Inflammatory macrophage (primary cell): ENCODE measurements at regions not wholly inside any gene's neighbourhood (a gene's known extent, or its start where the extent isn't known, plus 50 kb on each side); places are given as distances from the start of the nearest gene placed in this dataset.
"Not testable (repeated sequence)": the region's sequence is repeated elsewhere in the genome, so short reads cannot be mapped to it uniquely, and the experiment has no call there.

Experiments
- DNase-seq, 2 donors: peaks; one replicate each; pipeline ENCODE4 v3.0.0-alpha.2; 2020 to 2022

DNA sequence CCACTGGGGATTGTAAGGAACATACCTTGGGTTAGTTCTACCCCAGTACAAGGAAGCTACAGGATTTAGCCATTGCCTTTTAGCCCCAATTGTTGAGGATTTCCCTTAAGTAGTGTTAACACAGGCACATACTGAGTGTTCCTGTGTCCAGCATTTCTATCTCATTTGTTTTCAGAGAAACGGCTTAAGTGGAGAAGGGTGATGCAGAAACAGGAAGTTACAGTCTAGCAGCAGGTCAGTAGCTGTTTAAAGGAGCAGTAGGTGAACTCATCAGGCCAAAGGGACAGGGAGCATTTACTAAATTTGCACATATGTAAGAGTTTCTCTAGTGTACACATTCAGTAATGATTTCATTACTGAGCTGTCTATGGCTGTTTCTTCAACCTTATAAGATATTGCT, 644.2 kb upstream of the GJE1 start:
- DNase-seq, result peak; percentile 7 to 22

DNA sequence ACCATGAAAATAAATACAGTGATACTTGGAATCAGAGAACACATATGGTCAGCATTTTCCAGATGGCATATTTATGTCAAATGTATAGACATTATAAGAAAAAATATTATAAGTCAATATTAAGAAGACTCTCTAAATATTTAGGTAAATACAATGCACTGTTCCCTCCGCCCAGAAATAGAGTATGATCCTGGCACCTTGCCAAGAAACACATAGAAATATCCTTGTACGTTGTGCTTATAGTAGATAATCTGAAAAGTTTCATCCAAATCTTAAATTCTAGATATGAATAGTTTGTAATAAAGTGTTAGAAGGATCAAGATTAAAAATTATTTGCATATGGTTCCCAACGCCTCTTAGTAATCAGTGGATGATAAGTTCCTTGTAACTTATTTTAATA, 645.8 kb upstream of the GJE1 start:
- no peak for DNase-seq

DNA sequence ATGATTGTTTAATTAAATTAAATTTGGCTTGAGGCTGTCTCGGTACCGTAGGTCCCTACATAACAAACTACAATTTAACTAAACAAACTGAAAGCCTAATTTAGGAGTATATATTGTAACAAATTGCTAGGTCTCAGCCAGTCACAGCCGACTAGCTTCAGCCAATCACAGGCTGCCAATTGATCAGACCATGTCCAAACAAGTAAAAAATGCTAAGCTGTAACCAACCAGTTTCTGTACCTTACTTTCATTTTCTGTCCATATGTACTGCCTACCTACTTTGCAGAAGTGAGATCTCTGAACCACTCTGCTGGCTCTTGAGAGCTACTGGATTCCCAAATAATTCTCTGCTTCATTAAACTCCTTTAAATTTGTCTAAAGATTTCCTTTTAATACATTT, 648.0 kb upstream of the GJE1 start:
- DNase-seq, result peak; percentile 69 to 70

DNA sequence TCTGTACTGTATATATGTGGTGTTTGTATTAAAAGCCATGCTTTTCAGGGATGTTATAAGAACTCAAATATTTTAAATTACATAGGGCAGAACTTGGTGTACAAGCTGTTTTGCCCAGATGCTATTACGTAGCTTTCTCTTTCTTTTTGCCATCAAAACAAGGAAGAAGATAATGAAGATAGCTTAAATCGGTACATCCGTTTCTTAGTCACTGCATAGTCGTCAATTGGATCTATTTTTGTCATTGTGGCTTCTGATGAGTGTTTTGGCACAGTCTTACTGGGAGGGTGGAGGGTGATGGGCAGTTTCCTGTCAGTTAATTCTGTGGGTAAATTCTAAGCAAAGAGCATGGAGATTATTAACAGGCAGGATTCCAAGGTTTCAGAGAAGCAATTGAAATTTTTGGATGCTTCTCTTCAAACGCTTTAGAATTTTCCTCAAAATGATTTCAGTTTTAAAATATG, 649.1 kb upstream of the GJE1 start:
- DNase-seq, result peak; percentile 64 to 72

DNA sequence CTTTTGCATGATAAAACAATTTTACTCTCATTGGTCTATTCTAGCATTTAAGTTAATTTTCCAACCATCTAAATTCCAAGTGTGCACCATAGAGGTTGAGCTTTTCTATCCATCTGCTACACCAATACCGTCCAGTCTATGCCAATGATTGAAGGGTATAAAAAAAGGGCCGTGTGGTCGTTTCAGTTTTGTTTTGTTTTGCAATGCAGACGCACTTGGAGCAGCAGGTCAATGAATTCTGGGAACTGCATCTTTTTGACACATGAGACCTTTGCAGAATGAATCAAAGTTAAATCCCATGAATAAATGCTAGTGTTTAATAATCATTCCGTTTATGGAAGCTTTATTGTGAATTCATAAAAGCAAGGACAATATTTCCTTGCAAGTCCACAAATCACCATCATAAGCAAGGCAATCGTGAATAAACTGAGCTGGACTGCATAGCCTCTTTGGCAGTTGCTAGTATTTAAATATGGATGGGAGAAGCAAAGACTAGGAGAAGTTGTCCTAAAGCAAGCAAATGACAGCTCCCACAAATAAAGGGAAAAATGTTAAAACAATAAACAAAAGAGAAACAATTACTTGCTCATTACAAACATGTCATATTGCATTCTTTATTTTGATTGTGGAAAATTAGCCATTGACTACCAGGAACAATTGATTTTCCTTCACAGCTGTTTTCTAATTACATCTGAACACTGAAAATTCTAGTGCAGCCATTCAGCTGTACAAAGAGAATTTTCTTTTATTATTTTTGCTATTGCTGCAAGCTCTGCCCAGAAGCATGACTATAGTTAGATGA, 649.7 kb upstream of the GJE1 start:
- DNase-seq, result peak; percentile 3 to 10

DNA sequence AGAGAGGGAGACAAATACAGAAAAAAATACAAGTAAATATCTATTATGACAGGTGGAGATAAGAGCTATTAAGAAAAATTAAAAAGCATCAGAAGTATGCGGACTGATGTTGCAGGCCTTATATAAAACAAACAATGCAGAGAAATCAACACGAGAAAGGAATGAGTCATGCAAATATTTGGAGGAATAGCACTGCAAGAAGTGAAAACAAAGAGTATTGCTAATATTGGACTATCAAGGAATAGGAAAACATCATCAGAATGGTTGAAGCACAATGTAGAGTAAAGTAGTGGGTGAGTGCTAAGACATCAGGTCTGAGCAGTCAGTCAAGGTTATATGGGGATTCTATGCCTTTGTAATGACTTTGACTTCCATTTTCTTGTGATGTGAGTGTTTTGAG, 657.5 kb upstream of the GJE1 start:
- no peak for DNase-seq

DNA sequence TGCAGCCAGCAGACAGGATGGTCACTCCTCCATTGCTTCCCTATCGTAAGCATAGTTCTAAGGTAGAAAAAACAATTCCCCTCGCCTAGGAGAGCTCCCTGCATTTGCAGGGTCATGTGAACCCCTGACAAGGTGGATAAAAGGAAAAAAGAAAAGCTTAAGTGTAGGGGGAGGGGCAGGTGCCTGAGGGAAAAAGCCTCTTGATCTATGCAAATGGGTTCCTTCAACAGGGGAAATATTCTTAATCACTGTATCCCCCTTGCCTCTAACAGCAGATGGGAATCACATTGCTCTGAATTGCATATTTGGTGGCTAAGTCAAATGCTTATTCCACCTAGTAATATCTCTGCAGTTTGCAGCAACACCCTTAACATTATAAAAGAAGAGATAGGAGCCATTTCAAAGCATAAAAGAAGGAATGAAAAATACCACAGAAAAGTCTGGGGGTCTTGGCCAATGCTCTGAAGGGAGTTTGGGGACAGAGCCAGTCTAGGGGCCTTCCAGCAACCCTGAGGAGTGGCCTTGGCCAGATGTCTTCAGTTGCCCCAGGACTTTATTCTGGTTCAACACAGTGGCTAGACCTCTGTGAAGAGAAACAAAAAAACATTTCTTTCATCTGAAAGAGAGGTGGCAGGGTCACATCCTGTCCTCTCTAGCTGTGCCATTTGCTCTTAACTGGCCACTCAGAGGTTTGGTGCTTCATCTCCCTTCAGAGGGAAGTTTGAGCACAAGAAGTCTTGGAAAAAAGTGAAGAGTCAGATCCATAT, 660.4 kb upstream of the GJE1 start:
- DNase-seq, result no peak

DNA sequence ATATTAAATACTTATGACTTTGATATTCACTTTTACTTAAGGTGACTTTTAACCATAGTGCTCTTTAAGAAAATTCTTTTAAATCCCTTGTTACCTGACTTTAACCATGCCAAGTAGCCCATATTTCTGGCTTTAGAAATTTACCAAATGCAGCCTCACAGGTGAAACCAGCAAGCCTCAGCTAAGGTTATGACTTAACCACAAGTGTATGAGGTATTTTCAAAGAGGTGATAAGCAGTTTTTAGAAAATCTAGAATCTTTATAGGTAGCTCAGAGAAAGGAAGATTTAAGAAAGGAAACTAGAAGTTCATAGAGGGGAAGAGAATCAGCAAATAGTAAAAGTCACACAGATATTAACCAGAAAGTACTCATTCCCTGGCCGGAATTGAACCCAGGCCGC, 661.9 kb upstream of the GJE1 start:
- DNase-seq, result no peak

DNA sequence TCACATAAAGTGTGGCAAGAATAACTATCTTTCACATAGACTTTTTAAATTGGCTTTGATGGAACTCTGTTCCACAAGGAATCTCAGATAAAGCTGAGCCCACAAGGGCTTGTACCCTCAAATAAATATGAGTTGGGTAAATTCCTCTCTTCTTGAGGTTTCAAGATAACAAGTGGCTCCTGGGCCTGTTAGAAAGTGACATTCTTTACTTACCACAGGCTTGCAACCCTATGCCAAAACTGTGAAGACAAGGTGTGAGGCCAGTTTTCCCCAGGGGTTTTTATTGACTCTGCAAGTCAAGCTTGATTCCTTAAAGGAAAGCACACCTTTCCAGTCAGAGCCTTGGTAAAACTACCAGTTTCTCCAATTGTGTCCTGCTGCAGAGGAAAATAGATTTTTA, 664.8 kb upstream of the GJE1 start:
- DNase-seq, result no peak

DNA sequence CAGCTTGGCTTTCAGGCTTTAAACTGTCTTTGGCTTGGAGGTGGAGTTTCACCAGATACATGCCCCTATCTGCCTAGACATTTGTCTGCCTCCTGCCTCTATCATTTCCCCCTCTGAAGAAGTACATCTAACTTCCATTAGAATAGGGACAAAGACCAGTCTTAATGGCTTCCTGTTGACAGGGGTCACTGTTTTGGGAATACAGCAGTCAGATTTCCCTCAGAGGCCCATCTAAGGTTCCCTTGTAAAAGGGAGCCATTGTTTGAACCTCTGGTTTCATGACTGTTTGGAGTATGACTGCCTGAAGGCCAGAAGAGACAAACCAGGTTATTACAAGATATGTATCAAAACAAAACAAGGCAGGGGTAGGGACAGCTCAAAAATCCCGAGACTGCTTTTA, 665.7 kb upstream of the GJE1 start:
- DNase-seq, result no peak

DNA sequence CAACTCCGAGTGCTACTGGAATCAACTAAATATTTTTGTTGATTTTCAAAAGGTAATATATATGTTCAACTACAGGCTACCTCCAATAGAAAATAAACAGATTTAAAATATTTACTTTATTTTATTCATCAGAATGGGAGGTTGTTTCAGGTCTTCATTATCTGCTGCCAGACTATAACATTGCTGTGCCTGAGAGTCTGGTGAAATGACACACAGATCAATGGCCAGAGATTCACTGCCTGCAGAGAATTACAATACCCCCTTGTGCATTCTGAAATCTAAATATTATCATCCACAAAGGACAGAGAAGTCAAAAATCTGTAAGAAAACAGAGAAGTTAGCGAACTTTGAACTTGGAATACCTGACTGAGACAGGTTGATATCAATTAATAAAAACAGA, 667.8 kb upstream of the GJE1 start:
- no peak for DNase-seq

DNA sequence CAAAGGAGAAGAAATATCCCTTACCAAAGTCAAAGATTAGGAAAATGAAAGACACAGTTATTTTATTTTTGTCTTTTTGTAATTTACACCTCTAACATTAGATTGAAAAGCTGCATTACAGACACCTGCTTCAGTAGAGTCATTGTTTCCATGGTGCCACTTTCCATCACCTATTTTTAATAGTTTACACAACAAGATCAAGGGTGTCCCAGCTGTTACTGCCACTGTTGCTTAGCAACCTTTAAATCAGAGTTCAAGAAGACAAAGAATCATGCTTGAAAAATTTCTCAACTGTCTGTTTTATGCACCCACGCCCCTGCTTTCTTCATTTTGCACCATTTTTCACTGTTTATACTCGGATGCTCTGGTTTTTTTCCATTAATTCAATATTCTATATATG, 668.2 kb upstream of the GJE1 start:
- no peak for DNase-seq

DNA sequence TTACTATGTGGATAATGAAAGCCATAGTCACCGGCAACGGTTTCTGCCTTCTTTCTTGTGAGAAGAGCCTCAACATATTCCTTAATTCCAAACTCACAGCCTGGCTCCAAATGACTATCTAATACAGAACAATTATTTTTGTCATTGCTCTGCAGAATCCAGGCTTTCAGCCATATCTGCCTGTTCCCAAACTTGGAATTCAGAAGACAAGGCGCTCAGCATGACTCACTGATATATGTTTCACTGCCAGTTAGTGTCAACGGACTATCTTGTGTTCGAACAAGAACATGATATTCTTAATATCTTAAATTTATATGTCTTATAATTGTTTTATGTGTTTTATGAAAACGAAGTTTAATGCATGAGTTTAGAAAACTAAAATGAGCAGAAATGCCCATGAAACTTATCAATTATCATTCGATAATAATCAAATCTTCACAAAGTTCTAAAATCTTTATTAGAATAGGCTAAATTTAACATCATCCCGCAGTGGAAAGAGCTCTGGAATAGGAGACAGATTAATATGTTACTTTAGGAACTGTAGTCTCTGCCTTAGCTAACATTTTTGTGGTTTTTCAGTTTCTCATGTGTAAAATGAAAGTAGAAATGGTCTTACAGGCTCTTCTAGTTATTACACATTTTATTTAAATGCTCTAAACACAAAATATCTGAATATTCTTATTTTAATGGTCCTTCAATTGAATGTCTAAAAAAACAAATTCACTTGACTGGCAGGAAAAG, 669.3 kb upstream of the GJE1 start:
- no peak for DNase-seq

DNA sequence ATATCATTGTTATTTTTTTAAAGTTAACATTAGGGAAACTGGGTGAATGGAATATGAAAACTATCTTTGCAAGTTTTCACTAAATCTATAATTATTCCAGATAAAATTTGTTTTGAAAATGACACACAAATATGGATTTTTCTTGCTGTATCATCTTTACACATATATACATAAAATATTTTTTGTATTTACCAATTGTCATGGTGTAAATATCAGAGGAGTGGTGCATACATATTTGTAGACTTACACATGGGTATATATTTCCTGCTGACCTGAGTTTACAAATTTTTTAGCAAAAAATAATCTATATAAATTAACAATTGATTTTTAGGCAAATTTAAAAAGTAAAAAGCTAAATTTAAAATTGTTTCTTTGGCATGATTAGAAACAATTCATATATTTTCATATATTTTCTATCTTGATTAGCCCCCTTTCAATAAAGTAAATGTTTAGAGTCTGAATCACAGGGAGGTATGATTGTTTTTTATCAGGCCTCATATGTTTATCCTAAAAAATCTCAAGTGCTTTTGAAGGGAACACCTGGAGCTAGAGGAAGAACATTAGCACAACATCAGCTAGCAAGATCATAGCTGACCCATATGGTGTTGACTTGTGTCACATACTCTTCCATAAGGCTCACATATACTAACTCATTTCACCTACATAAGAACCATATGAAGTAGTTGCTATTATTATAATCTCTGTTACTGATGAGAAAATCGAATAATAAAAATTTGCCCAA, 671.8 kb upstream of the GJE1 start:
- no peak for DNase-seq

DNA sequence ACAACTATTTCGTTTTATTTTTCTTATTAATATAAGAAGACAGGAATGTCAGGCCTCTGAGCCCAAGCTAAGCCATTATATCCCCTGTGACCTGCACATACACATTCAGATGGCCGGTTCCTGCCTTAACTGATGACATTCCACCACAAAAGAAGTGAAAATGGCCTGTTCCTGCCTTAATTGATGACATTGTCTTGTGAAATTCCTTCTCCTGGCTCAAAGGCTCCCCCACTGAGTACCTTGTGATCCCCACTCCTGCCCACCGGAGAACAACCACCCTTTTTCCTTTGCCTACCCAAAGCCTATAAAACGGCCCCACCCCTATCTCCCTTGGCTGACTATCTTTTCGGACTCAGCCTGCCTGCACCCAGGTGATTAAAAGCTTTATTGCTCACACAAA, 672.5 kb upstream of the GJE1 start:
- DNase-seq, result not testable (repeated sequence)

DNA sequence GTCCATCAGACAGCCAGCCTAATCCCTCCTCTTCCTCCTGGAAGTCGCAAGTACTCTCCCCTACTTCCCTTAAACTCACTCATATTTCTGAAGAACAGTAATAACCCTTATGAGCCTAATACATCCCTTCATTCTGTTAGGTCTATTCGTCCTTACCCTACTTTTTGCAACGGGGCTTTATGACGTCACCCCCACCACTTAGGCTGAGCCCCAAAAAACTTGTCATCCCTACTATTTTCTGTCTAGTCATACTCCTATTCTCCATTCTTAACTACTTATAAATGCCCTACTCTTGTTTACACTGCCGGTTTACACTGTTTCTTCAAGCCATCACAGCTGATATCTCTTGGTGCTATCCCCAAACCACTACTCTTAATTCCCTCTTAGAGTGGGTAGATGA, 674.7 kb upstream of the GJE1 start:
- DNase-seq, result not testable (repeated sequence)

DNA sequence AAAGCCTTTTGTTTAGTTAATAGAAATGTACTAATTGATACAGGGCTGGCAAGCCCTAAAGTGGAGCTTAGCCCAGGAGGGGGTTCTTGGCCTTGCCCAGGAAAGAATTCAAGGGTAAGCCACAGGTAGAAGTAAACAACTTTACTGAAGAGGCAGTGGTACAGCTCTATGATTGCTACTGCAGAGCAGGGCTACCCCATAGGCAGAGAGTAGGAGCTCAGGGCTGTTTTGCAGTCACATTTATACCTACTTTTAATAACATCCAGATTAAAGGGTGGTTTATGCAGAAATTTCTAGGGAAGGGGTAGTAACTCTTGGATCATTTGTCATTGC, 680.4 kb upstream of the GJE1 start:
- no peak for DNase-seq

DNA sequence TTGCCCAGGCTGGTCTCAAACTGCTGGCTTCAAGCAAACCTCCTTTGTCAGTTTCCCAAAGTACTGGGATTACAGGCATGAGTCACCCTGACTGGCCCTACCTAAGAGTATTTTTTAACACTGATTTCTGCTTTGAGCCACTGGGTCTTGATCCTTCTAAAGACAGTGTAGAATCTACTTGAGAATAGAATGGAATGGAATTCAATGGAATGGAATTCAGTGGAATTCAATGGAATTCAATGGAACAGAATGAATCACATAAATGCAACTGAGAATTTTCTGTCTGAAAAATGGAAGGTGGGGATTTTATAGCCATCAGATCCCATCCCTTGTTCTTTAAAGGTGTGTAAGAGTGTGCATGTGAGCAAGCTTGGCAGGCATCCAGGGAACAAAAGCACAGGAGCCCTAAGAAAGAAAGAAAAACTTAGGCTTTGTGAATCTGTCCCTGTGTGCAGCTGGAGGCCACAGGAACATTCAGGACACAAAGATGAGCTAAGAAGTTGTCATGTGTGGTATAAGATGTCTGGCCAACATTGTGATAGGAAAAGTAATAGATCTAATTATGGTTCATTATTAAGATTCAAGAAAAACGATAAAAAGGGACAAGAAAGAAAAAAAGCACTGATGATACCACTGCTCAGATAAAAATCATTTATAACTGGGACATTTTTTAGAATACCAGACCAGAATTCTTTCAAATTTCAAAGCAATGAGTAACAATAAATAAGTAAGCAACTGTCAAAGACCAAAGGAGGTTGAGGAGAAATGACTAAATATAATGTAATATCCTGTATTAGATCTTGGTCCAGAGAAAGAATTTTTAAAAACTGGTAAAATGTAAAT, 681.0 kb upstream of the GJE1 start:
- no peak for DNase-seq

DNA sequence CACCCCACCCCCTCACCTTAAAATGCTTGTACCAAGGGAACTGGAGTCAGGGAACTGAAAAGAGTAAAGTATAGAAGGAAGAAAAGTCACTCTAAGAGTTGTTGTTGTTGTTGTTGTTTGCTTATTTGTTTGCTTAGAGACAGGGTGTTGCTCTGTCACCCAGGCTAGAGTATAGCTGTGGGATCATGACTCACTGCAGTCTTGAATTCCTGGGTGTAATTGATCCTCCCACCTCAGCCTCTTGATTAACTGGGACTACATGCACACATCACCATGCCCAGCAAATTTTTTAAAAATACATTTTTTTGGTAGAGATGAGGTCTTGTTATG, 681.6 kb upstream of the GJE1 start:
- DNase-seq, result no peak

DNA sequence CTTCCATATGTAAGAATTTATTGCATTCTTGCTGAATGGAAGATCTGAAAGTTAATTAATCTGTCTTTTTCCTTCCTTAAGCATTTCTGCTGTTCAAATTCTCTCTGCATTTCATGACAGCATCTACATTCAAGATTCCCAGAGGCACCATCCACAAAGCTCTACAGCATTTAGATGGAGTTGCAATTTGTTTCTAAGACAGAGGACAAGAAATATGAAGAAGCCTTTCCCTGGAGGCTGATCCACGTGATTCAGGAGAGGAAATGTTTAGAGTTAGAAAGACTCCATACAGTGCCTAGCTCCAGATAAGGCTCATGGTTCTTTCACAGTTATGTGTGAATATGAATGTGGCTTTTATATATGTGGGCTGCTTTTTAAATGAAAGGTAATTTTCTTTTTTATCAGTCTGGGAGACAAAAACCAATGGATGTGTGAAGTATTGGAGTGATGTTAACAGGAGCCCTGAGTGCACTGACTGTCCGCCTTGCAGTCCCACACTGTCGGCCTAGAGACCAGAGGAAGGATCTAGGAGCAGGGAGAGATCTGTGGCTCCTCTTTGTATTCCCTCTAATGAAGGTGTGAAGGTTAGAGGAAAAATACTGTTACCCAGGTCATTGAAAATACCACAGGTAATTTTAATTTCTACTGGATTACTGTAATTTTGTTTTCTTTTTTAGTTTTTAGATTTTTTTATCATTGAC, 686.6 kb upstream of the GJE1 start:
- DNase-seq, result no peak

DNA sequence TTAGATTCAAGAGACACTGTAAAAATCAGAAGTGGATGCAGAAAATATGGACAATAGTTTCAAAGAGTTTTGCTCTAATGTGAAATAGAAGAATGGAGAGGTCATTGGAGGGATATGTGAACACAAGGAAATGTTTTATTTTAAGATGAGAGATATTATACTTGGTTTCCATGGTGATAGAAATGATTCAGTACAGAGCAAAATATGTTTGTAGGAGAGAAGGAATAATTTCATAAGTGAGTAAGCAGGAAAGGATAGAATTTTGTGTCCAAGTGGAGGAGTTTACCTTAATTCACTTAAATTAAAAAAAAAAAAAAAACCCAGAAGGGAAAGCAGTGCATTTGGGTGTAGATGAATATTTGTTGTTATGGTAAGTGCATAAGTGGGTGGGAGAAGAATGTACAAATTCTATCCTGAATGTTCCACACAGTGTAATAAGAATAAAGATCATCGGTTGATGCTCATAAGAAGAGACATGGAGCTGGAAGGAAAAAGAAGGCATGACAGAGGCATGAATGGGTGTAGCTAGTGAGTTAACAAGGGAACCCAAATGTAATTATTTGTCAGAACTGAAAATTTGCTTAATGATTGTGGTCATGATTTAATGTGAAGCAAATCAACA, 688.9 kb upstream of the GJE1 start:
- no peak for DNase-seq
